ENCODE measurements at regions not wholly inside any gene's neighbourhood (a gene's known extent, or its start where the extent isn't known, plus 50 kb on each side); places are given as distances from the start of the nearest gene placed in this dataset.

DNA sequence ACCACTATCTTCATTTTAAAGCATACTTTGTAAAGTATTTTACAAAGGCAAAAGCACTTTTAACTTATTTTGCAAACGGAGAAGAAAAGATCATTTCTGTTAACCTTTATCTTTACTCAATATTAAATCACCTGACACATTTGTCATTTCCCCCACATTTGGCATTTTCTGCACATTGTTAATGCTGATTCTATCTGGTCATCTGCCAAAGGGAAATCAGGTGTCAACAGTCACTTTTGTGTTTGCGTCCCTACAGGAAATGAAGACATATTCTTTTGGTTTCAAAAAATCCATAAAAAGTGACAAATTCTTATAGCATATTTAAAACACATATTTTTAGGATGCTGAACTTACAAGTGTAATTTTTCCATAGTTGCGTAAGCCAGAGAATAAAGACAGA is 191.3 kb upstream of the TMEM161B start:
- H3K9me3 ChIP-seq, result no peaks in the 10 kb centered on the region
- H3K4me1 ChIP-seq, result no peaks in the 10 kb centered on the region
- no peak for TF ChIP-seq Cebpa-rat (IDR thresholded peaks at IDR 0.05)
- no peaks in the 10 kb centered on the region for H3K27me3 ChIP-seq
- no peak overlapping the region for H3K4me3 ChIP-seq
- H3K36me3 ChIP-seq, result no peaks in the 10 kb centered on the region
- no peak overlapping the region for H3K4me2 ChIP-seq
- no peaks in the 10 kb centered on the region for H4K20me1 ChIP-seq
- H3K27ac ChIP-seq, result no peak overlapping the region
- H3K9ac ChIP-seq, result no peak overlapping the region

DNA sequence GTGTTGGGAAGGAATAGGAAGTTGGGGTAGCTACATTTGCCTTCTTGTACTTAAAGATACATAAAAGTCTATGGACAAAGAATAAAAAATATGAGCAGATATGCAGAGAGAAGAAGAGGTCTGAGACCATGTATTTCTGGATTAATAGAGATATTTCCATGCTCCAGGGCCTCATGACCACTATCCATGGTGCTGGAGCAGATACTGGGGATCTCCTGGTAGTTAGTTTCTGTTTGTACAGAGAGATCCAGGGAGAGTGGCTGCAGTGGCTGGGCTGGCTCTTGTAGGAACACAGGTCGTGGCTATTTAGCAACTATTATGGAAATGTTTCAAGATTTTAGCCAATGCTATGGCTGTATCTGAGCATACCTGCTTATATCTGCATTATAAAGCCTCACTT is 184.2 kb upstream of the TMEM161B start:
- no peak overlapping the region for H3K27ac ChIP-seq
- no peak overlapping the region for H3K4me2 ChIP-seq
- H3K4me1 ChIP-seq, result no peaks in the 10 kb centered on the region
- no peaks in the 10 kb centered on the region for H4K20me1 ChIP-seq
- no peak overlapping the region for H3K4me3 ChIP-seq
- H3K36me3 ChIP-seq, result no peaks in the 10 kb centered on the region
- H3K27me3 ChIP-seq, result no peaks in the 10 kb centered on the region
- H3K9me3 ChIP-seq, result no peaks in the 10 kb centered on the region
- no peak overlapping the region for H3K9ac ChIP-seq
- TF ChIP-seq Cebpa-rat (IDR thresholded peaks at IDR 0.05), result no peak

DNA sequence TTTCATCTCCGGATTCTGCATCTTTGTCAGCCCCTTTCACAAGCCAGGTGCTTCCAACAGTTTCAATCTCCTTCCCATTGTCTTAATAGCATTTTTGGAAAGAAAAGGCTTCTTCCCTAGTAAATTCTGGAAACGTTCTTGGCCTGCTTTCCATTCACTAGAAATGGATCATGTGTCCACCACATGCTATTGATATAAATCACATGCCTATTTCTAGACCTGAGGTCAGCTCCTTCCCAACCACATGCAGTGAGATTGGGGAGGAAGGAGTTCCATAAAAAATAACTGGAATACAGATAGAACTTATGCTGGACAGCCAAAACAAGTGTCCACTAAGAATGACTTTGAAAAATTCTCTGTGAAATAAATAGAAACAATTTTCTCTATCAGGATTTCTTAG is 181.6 kb upstream of the TMEM161B start:
- H3K4me2 ChIP-seq, result no peak overlapping the region
- no peaks in the 10 kb centered on the region for H3K27me3 ChIP-seq
- no peaks in the 10 kb centered on the region for H3K9me3 ChIP-seq
- no peak for TF ChIP-seq Cebpa-rat (IDR thresholded peaks at IDR 0.05)
- H3K4me1 ChIP-seq, result no peaks in the 10 kb centered on the region
- H3K9ac ChIP-seq, result no peak overlapping the region
- H3K36me3 ChIP-seq, result no peaks in the 10 kb centered on the region
- no peaks in the 10 kb centered on the region for H4K20me1 ChIP-seq
- H3K4me3 ChIP-seq, result no peak overlapping the region
- no peak overlapping the region for H3K27ac ChIP-seq

DNA sequence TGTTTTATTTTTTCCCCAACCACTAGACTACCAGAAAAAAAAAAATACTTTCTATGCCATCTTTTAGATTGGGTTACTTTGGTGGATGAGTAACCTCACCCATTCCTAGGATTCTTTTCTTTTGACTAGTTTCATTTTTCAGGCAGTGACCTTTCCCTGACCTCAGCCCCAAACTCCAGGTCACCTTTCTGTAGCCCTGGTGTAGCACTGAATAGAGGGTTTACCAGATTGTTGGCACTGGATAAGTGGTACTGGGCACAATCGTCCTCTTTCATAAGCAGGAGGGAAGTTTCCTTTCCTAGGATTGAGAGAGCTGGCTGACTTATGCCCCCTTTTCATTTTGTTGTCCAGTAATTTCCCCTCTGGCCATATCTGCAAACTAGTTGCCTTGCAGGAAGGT is 169.4 kb upstream of the TMEM161B start:
- Histone ChIP-seq H4K20me1 (no peaks in the 10 kb centered on the region), H3K27me3 (no peaks in the 10 kb centered on the region), H3K4me2 (no peak overlapping the region), H3K9me3 (no peaks in the 10 kb centered on the region), H3K4me3 (no peak overlapping the region), H3K9ac (no peak overlapping the region), H3K27ac (no peak overlapping the region), H3K4me1 (no peaks in the 10 kb centered on the region), H3K36me3 (no peaks in the 10 kb centered on the region)
- TF ChIP-seq Cebpa-rat (IDR thresholded peaks at IDR 0.05), result no peak

DNA sequence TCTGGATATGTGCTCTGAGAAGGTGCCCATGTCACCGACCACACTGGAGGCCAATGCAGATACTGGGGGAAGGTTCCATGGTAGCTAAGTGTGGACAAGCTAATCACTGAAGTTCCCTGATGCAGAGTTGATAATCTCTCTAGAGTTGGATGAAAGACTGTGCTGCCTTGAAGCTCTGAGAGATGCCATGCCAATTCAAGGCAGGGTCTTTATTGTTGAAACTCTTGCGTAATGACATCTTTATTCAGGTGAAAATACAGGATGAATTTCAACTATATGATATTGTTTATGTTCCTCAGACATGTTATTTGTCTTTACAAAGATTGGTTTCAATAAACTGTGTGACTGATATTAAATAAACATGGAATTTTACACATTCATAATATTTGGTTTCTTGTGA is 167.6 kb upstream of the TMEM161B start:
- no peaks in the 10 kb centered on the region for H3K27me3 ChIP-seq
- H4K20me1 ChIP-seq, result no peaks in the 10 kb centered on the region
- no peak overlapping the region for H3K4me2 ChIP-seq
- H3K36me3 ChIP-seq, result no peaks in the 10 kb centered on the region
- no peak overlapping the region for H3K27ac ChIP-seq
- H3K9ac ChIP-seq, result no peak overlapping the region
- TF ChIP-seq Cebpa-rat (IDR thresholded peaks at IDR 0.05), result peak; percentile 53; the same call in 1 of the 2 replicates
- H3K9me3 ChIP-seq, result no peaks in the 10 kb centered on the region
- H3K4me1 ChIP-seq, result no peaks in the 10 kb centered on the region
- H3K4me3 ChIP-seq, result no peak overlapping the region

DNA sequence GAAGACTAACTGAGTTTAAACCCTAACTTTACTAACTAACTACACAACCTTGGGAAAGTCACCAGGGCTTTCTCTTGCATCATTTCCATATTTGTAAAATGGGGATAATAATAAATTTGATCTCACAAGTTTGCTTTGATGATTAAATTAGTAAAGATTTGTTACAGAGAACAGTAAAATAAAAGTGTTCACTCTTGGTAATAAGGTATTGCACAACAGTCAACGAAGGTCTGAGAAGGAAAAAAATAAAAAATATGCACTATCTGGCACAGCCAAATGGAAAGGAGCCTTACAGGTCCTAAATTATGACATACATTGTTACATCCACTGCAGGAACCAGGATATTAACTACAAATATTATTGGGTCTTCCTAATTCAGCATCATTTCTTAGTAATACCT is 160.0 kb upstream of the TMEM161B start:
- H3K9ac ChIP-seq, result no peak overlapping the region

DNA sequence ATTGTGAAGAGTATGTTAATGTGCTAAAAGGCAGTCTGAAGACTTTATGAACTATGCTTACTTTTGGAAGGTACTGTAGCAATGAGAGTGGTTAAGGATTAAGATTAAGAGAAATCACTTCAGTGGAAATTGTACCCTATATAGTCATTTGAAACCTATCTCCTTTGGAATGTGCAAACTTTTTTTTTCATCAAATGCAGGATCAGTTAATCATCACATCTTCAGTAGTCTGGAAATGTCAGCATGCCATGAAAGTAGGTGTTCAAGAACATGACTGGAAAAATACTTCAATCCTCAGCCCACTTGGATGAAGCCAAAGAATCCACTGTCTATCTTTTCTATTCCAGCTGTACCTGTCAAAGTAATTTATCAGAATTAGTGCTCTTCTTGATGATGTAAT is 157.8 kb upstream of the TMEM161B start:
- no peak overlapping the region for H3K4me2 ChIP-seq
- no peak overlapping the region for H3K4me3 ChIP-seq
- H3K27ac ChIP-seq, result no peak overlapping the region
- H4K20me1 ChIP-seq, result no peaks in the 10 kb centered on the region
- H3K4me1 ChIP-seq, result no peaks in the 10 kb centered on the region
- no peaks in the 10 kb centered on the region for H3K36me3 ChIP-seq
- no peak overlapping the region for H3K9ac ChIP-seq
- TF ChIP-seq Cebpa-rat (IDR thresholded peaks at IDR 0.05), result no peak
- H3K9me3 ChIP-seq, result no peaks in the 10 kb centered on the region
- H3K27me3 ChIP-seq, result no peaks in the 10 kb centered on the region

More for the DNA sequence above, 160.0 kb upstream of the TMEM161B start:
- no peaks in the 10 kb centered on the region for H3K9me3 ChIP-seq
- H3K27ac ChIP-seq, result no peak overlapping the region
- H3K36me3 ChIP-seq, result no peaks in the 10 kb centered on the region
- no peak overlapping the region for H3K4me3 ChIP-seq
- H3K4me2 ChIP-seq, result no peak overlapping the region
- TF ChIP-seq Cebpa-rat (IDR thresholded peaks at IDR 0.05), result no peak; the same call in 1 of the 2 replicates
- H4K20me1 ChIP-seq, result no peaks in the 10 kb centered on the region
- H3K27me3 ChIP-seq, result no peaks in the 10 kb centered on the region
- no peaks in the 10 kb centered on the region for H3K4me1 ChIP-seq

DNA sequence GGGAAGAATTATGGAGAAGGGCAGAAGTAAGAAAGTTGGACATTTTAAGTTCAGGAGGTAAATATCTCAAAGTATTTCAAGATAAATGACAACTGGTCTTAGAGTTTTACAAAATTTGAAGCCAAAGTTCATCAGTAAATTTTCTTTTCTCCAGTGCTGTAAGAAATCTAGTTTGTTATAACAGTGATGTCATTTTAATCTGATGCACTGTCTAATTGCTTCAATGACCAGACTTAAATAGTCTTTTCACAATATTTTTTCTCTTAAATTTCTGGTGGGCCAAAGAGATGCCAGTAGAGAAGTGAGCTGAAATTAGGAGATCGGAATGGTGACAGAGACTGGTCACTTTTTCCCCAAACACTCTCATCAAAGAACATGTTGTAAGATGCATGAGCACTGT is 156.5 kb upstream of the TMEM161B start:
- Histone ChIP-seq H3K27me3 (no peaks in the 10 kb centered on the region), H3K4me3 (no peak overlapping the region), H3K4me1 (no peaks in the 10 kb centered on the region), H3K4me2 (no peak overlapping the region), H4K20me1 (no peaks in the 10 kb centered on the region), H3K9me3 (no peaks in the 10 kb centered on the region), H3K27ac (no peak overlapping the region), H3K36me3 (no peaks in the 10 kb centered on the region), H3K9ac (no peak overlapping the region)
- TF ChIP-seq Cebpa-rat (IDR thresholded peaks at IDR 0.05), result no peak

DNA sequence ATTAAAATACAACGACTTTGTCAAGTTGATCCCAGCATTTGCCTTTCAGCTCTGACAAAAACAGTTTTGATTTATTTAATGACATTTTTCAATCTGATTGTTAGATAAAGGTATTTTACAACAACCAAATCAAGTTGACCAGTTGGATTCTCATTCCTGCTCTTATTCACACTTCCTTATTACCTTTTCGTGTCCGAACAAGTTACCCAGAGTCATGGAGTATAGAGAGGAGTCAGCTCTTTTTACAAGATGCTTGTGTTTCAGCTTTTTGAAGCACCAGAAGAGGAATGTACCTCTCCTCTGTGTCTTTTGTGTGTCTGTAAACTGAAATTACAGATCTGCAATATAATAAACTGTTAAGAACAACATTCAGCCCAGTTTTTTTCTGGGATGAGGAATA is 151.3 kb upstream of the TMEM161B start:
- H3K4me1 ChIP-seq, result no peaks in the 10 kb centered on the region
- TF ChIP-seq Cebpa-rat (IDR thresholded peaks at IDR 0.05), result no peak
- H3K4me3 ChIP-seq, result no peak overlapping the region
- no peak overlapping the region for H3K4me2 ChIP-seq
- no peak overlapping the region for H3K27ac ChIP-seq
- H3K36me3 ChIP-seq, result no peaks in the 10 kb centered on the region
- H3K9me3 ChIP-seq, result no peaks in the 10 kb centered on the region
- H3K27me3 ChIP-seq, result no peaks in the 10 kb centered on the region
- H4K20me1 ChIP-seq, result no peaks in the 10 kb centered on the region
- no peak overlapping the region for H3K9ac ChIP-seq

DNA sequence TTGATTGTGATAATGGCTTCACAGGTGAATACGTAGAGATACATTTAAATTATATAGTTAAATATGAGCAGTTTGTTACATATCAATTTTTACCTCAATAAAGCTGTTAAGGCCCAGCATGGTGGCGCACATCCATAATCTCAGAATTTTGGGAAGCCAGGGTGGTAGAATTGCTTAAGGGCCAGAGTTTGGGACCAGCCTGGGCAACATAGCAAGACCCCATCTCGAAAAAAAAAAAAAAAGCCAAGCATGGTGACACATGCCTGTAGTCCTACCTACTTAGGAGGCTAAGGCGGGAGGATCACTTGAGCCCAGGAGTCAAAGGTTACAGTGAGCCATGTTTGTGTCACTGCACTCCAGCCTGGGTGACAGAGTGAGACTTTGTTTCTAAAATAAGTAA is 138.7 kb upstream of the TMEM161B start:
- Histone ChIP-seq H3K36me3 (no peaks in the 10 kb centered on the region), H4K20me1 (no peaks in the 10 kb centered on the region), H3K27ac (no peak overlapping the region), H3K9ac (no peak overlapping the region), H3K4me1 (no peaks in the 10 kb centered on the region), H3K27me3 (no peaks in the 10 kb centered on the region), H3K4me3 (no peak overlapping the region), H3K4me2 (no peak overlapping the region), H3K9me3 (no peaks in the 10 kb centered on the region)
- no peak for TF ChIP-seq Cebpa-rat (IDR thresholded peaks at IDR 0.05)

DNA sequence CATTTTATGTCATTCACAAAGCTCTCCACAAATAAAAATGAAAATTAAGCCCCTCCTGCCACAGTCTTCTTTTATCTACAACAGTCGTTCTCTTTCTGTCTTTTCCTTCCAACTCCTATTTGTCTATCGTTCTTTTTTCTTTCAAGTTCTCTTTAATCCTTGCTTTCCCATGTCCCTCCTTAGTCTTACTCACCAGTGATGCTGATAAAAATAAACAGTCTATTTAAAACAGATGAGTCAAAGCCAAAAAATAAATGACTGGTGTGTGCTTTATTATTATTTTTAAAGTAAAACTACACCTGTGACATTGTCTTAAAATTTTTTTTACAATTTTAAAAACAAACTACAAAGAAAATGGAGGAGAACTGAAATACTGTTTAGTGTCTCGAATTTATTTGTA is 137.1 kb upstream of the TMEM161B start:
- no peaks in the 10 kb centered on the region for H3K36me3 ChIP-seq
- no peaks in the 10 kb centered on the region for H3K4me1 ChIP-seq
- H3K4me3 ChIP-seq, result no peak overlapping the region
- H3K4me2 ChIP-seq, result no peak overlapping the region
- H3K27ac ChIP-seq, result no peak overlapping the region
- no peak for TF ChIP-seq Cebpa-rat (IDR thresholded peaks at IDR 0.05)
- no peak overlapping the region for H3K9ac ChIP-seq
- no peaks in the 10 kb centered on the region for H3K9me3 ChIP-seq
- H4K20me1 ChIP-seq, result no peaks in the 10 kb centered on the region
- no peaks in the 10 kb centered on the region for H3K27me3 ChIP-seq

All from BLaER1 (cell line).